ENCODE measurements at regions not wholly inside any gene's neighbourhood (a gene's known extent, or its start where the extent isn't known, plus 50 kb on each side); places are given as distances from the start of the nearest gene placed in this dataset.

- no peak for TF ChIP-seq EZH2 (IDR thresholded peaks at IDR 0.05; ENCODE audit: low read depth)
- TF ChIP-seq, protein P1, sequence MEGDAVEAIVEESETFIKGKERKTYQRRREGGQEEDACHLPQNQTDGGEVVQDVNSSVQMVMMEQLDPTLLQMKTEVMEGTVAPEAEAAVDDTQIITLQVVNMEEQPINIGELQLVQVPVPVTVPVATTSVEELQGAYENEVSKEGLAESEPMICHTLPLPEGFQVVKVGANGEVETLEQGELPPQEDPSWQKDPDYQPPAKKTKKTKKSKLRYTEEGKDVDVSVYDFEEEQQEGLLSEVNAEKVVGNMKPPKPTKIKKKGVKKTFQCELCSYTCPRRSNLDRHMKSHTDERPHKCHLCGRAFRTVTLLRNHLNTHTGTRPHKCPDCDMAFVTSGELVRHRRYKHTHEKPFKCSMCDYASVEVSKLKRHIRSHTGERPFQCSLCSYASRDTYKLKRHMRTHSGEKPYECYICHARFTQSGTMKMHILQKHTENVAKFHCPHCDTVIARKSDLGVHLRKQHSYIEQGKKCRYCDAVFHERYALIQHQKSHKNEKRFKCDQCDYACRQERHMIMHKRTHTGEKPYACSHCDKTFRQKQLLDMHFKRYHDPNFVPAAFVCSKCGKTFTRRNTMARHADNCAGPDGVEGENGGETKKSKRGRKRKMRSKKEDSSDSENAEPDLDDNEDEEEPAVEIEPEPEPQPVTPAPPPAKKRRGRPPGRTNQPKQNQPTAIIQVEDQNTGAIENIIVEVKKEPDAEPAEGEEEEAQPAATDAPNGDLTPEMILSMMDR (conservative IDR thresholded peaks at IDR 0.05): no peak
These were observed 53.9 kb upstream of the TSKU start for GRCh38 chr11:76729214-76729613.

Measured in PC-9 (cell line).